Tibial nerve (tissue), 4 donors: ENCODE measurements at regions not wholly inside any gene's neighbourhood (a gene's known extent, or its start where the extent isn't known, plus 50 kb on each side); places are given as distances from the start of the nearest gene placed in this dataset.

Experiments
- CTCF ChIP-seq, 5 experiments: fragments of 200-600 bp in 3 of 5; fragments of 450-650 bp in 2 of 5; sonication (generic) in 3 of 5; IDR thresholded peaks; one replicate each; pipeline ENCODE4 v1.5.1; 2016 to 2019; ENCODE audit warnings: antibody characterized with exemption in 5 of 5, mild to moderate bottlenecking in 3 of 5, moderate library complexity in 2 of 5
- EP300 ChIP-seq, 2 donors: sonication (generic); formaldehyde crosslinking; IDR thresholded peaks; one replicate each; pipeline ENCODE4 v1.6.1; 2017; ENCODE audit warnings: antibody characterized with exemption in 2 of 2, mild to moderate bottlenecking in 1 of 2

- no peak for TF ChIP-seq CTCF (IDR thresholded peaks at IDR 0.05)
- TF ChIP-seq EP300 (IDR thresholded peaks at IDR 0.05), result no peak
Observed at GRCh38 chr18:75735291-75735690, 307.8 kb upstream of the SMIM21 start.
